GM19372 (cell line): ENCODE measurements at regions not wholly inside any gene's neighbourhood (a gene's known extent, or its start where the extent isn't known, plus 50 kb on each side); places are given as distances from the start of the nearest gene placed in this dataset.

Experiments used
- ATAC-seq: cut with Tn5 transposase; IDR thresholded peaks from one replicate; pipeline ENCODE4 v1.9.1; 2021; ENCODE audit warnings: mild to moderate bottlenecking, low read depth, moderate library complexity; ENCODE audit not compliant: unreplicated experiment

DNA sequence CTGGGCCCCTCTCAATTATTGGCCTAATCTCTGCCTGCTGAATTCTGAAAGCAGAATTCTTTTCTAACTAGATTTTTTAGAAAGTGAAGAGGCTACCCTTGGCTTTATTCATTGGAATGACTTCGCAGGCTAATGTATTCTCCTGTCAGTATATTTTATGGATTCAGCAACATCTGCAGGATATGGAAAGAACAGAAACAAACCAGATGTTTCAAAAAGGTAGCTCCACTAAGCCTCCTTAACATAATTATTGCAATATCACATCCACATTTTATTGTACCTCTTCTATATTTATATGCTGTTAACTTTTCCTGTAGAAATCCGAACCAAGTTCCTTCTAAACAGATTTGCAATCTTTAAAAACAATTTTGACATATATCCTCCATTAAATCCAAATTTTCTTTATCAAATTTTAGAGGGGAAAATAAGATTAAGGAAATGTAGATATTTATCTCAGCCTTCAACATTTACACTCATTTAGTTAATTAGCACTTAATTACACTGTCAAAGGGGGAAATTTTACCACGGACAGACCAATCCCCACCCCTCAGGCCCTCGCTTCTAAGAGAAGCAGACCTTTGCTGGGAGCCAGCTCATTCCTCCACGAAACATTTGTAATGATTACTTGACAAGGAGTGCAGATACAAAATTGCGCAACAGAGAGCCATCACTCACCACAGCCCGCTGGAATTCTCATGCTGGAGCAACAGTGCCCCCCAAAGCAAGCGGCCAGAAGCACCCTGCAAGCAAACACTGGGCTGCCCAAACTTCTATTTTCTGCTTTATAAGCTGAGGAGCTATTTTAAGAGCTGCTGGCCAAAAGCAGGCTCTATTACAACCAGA lies 253.4 kb downstream of the ETAA1 start:
- ATAC-seq, result no peak

GRCh38 chr2:67651565-67651964 lies 254.4 kb downstream of the ETAA1 start:
- ATAC-seq, result no peak

DNA sequence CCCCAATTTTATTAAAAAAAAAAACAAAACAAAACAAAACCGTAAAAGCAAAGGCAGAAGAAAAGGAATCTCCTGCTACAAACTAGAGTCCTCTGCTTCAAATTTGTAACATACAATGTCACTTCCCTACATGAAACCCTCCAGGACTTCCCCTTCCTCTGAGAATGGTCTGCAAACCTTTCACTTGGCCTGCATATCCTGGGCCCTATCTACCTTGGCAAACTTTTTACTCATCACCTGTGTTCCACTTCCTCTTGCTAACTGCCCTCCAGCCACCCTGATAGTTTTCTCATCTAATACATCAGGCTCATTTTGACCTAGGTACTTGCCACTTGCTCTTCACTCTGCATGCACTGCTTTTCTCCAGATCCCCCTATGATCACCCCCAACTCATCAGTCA lies 255.5 kb downstream of the ETAA1 start:
- peak; percentile 57 for ATAC-seq

DNA sequence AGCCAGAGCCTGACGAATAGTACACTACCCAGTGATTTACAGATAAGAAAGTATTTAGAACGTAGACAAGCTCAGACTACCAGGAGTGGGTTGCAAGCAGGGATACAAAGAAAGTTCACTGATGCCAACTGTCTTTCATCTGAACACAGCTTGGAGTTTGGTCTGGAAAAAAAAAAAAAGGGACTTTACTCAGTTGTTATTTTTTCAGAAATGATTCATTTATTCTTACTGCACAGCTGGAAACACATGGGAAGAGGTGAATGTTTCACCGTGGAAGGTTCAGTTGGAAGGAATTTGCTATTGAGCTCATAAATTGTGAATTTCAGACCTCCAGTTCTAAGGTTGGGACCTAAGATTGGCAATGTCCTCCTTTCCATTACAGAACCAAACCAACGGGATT lies 259.7 kb downstream of the ETAA1 start:
- no peak for ATAC-seq

- ATAC-seq, result no peak
Measured at GRCh38 chr2:67658820-67659219, 261.7 kb downstream of the ETAA1 start.

- ATAC-seq, result no peak
Measured at GRCh38 chr2:67660015-67660602, 263.0 kb downstream of the ETAA1 start.

GRCh38 chr2:67660871-67661270 lies 263.7 kb downstream of the ETAA1 start:
- no peak for ATAC-seq

- no peak for ATAC-seq
Measured at GRCh38 chr2:67662222-67662621, 265.1 kb downstream of the ETAA1 start.

- ATAC-seq, result no peak
Measured at GRCh38 chr2:67663776-67664175, 266.6 kb downstream of the ETAA1 start.

- no peak for ATAC-seq
Measured at GRCh38 chr2:67666386-67667053, 269.4 kb downstream of the ETAA1 start.

DNA sequence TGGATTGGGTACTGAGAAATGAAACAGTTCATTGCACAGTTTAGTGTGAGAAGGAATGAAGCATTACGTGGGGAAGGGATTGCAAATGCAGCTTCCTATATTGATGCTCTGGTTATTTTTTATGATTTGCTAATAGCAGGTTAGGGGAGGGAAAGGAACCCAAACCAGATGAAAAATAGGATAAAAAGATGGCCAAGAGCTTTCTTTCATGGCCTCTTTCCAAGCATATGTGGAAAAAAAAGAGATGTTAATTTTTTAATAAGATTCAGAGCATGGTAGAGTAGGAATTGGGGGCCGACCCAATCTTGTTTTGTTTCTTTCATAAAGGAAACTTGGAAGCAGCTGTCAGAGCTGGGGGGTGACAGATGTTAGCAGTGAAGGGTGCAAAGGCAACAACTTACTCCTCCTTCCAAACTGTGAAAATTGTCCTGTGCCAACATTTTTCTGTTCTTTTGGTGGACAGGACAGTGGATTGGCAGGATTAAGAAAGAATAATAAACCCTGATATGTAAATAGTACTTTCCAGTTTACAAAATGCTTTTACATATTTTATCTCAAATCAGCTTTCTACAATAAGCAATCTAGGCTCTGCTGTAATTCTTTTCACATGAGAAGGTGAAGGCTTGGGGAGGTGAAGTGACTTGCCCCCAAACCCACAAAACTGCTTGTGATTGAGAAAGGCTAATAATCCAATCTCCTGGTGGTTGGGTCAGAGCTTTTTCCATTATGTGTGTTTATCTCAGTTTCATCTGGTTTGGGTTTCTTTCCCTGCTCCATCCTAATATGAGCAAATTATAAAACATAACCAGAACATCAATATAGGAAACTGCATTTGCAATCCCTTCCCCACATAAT lies 270.1 kb downstream of the ETAA1 start:
- ATAC-seq, result no peak

GRCh38 chr2:67668538-67668937 lies 271.4 kb downstream of the ETAA1 start:
- no peak for ATAC-seq

DNA sequence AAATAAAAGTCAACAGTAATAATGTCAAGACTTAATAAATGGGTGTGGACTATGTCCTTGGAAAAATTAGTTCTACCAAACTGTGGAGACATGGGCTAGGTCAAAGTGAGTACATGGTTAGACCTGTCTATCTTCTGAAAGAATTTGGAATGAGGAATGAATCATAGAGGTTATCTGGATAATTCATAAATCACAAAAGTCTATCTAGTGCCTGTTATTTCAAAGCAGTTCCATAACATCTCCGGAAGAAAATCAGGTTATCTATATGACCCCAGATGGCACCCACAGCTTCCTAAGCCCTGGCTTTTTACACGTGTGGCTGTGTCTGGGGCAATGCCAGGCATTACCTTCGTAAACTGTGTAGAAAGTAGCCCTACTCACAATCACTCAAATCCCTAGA lies 272.0 kb downstream of the ETAA1 start:
- ATAC-seq, result no peak

- ATAC-seq, result no peak
Measured at GRCh38 chr2:67669766-67670165, 272.6 kb downstream of the ETAA1 start.

GRCh38 chr2:67670747-67671183 lies 273.6 kb downstream of the ETAA1 start:
- no peak for ATAC-seq

DNA sequence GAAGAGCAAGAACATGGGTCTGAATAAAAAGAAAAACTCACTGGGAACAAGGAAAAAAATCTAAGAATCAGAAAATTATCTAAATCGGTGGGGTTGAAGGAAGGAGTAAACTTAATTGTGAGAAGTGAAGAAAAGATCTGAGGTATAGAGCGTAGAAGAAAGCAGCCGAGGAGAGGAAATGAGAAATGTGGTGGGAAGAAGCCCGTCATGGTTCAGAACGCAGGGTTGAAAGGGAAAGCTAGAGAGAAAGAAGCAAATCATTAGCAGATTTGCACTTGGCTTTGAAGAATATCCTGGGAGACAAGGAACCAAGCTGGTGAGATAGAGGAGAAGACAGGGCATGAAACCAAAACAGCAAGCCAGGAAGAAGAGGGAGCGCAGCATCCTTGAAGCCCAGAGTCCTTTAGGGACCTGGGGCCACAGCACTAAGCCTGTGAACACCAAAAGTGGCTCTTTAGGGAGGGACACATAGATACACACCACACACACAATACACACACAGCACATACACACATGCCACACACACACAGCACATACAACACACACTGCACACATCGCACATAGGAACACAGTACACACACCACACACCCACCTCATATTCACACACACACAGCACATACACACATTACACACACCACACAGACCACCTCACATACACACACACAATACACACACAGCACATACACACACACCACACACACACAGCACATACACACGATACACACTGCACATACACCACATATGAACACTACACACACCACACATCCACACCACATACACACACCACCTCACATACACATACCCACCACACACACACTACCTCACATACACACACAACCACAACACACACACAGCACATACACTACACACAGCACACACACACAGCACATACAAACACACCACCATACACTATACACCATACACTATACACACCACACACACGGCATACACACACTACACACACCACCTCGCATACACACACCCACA lies 274.6 kb downstream of the ETAA1 start:
- peak; percentile 66 for ATAC-seq

DNA sequence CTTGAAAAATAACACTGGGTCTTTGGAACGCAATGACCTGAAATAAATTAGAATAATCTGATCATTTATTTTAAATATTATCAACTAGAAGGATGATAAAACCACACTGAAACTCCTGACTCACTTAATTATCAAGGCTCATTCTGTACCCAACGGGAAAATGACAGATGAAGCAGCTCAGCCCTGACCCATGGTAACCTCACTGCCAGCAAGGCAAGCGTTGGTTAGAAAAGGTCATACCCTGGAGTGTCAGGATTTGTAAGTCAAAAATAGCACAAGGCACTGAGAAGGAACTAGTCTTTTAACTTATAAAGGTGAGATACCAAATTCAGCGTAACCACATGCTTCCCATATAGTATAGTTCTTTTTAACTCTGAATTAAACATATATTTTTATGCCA lies 277.5 kb downstream of the ETAA1 start:
- ATAC-seq, result no peak

DNA sequence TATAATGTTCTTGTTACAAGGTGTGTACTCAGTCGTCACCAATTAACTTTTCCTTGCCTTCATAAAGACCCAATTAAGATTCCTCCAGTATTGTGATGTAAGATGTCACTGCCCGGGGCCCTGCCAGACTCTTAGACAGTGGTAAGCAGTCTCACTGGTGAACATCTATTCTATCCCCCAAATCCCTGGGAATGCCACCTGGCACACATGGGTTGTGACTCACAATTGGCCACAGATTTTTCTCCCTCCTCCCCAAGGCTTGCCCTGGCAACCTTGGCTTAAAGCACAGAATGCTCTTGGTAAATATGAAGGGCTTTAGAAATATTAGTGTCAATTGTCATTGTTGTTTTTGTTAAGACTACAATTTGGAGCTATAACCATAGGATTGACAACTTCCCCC lies 287.9 kb downstream of the ETAA1 start:
- no peak for ATAC-seq

DNA sequence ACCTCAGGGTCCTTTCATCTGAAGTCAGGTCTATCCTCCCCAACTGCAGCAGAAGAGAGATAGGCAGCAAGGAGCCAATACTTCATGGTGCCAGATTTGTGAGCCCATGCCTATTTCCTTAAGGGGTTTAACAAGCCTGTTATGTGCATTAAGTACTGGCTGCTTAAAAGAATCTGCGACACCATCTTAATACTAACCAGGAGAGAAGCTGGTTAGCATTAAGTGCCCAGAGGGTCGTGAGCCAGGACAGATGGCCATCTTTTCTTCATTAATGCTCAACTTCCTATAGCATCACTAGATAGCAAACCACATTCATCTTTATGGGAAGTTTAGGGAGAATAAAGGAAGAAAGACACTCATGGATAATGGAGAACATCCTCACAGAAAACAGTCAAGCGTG lies 289.1 kb downstream of the ETAA1 start:
- ATAC-seq, result no peak

DNA sequence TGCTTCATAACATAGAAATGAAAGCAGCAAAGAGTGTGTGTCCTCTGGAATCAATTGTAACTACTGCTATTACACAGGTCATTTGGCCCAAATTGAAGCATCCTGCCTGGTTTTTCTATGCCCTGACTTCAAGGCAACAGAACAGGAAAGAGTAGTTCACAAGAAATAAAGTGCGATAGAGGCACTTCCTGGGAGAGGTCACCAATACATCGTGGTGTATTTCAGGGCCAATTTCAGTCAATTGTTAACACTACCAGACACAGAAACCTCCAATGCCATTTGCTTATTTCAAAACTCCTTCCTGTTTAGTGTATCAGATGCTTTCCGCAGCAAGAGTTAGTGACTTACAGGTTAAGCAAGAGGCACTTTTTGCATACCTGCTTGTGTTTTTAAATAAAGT lies 292.1 kb downstream of the ETAA1 start:
- ATAC-seq, result no peak
